ENCODE measurements at regions not wholly inside any gene's neighbourhood (a gene's known extent, or its start where the extent isn't known, plus 50 kb on each side); places are given as distances from the start of the nearest gene placed in this dataset.

GRCh38 chr2:217331523-217332416 lies 471.9 kb upstream of the TNP1 start (continued):
- peak; percentile 93; the same call in 1 of the 2 replicates for TF ChIP-seq DMTF1 (CRISPR knock-in tag; IDR thresholded peaks at IDR 0.05)
- peak; percentile 45; the same call in 1 of the 2 replicates for TF ChIP-seq GABPB1 (CRISPR knock-in tag; IDR thresholded peaks at IDR 0.05)
- peak; percentile 95 for TF ChIP-seq ZNF609 (CRISPR knock-in tag; IDR thresholded peaks at IDR 0.05; ENCODE audit: borderline replicate concordance)
- TF ChIP-seq ZNF317 (CRISPR knock-in tag; IDR thresholded peaks at IDR 0.05) = peak; percentile 73
- TF ChIP-seq CEBPZ (IDR thresholded peaks at IDR 0.05; ENCODE audit: low read length) = no peak; the same call in 1 of the 2 replicates
- no peak for TF ChIP-seq FLYWCH1 (CRISPR knock-in tag; IDR thresholded peaks at IDR 0.05)
- peak; percentile 92 for TF ChIP-seq ZMYM3 (CRISPR knock-in tag; IDR thresholded peaks at IDR 0.05)
- no peak for TF ChIP-seq CREB3 (CRISPR knock-in tag; IDR thresholded peaks at IDR 0.05)
- peak; percentile 97 for TF ChIP-seq HOMEZ (CRISPR knock-in tag; IDR thresholded peaks at IDR 0.05; ENCODE audit: low read depth)
- TF ChIP-seq ZNF891 (CRISPR knock-in tag; IDR thresholded peaks at IDR 0.05) = no peak
- TF ChIP-seq BRD4 (CRISPR knock-in tag; IDR thresholded peaks at IDR 0.05) = peak; percentile 85; the same call in 1 of the 2 replicates
